ENCODE measurements at regions not wholly inside any gene's neighbourhood (a gene's known extent, or its start where the extent isn't known, plus 50 kb on each side); places are given as distances from the start of the nearest gene placed in this dataset.

GRCh38 chr2:3054066-3054465 lies 323.6 kb downstream of the EIPR1 start:
- no peak for DNase-seq (ENCODE audit: low spot score, unreplicated experiment)
- Mint-ChIP-seq H3K4me3 (ENCODE audit: low read depth) (no peak overlapping the region), H3K4me1 (ENCODE audit: low read depth) (no peaks in the 10 kb centered on the region), H3K9me3 (ENCODE audit: low read depth) (no peaks in the 10 kb centered on the region), H3K36me3 (ENCODE audit: insufficient read depth) (no peaks in the 10 kb centered on the region), H3K27me3 (no peaks in the 10 kb centered on the region), H3K27ac (no peak overlapping the region)
- TF ChIP-seq CTCF (IDR thresholded peaks at IDR 0.05; ENCODE audit: unreplicated experiment), result no peak

GRCh38 chr2:3051266-3051665 lies 326.4 kb downstream of the EIPR1 start:
- no peak for TF ChIP-seq CTCF (IDR thresholded peaks at IDR 0.05; ENCODE audit: unreplicated experiment)
- DNase-seq (ENCODE audit: low spot score, unreplicated experiment), result no peak
- Mint-ChIP-seq H3K9me3 (ENCODE audit: low read depth) (no peaks in the 10 kb centered on the region), H3K4me3 (ENCODE audit: low read depth) (no peak overlapping the region), H3K36me3 (ENCODE audit: insufficient read depth) (no peaks in the 10 kb centered on the region), H3K27me3 (no peaks in the 10 kb centered on the region), H3K4me1 (ENCODE audit: low read depth) (no peaks in the 10 kb centered on the region), H3K27ac (no peak overlapping the region)

- no peak overlapping the region for H3K27ac Mint-ChIP-seq
- H3K4me3 Mint-ChIP-seq (ENCODE audit: low read depth), result no peak overlapping the region
- no peaks in the 10 kb centered on the region for H3K9me3 Mint-ChIP-seq (ENCODE audit: low read depth)
- H3K36me3 Mint-ChIP-seq (ENCODE audit: insufficient read depth), result no peaks in the 10 kb centered on the region
- no peak for TF ChIP-seq CTCF (IDR thresholded peaks at IDR 0.05; ENCODE audit: unreplicated experiment)
- H3K4me1 Mint-ChIP-seq (ENCODE audit: low read depth), result no peaks in the 10 kb centered on the region
- DNase-seq (ENCODE audit: low spot score, unreplicated experiment), result no peak
- no peaks in the 10 kb centered on the region for H3K27me3 Mint-ChIP-seq
Measured at GRCh38 chr2:3046170-3046865, 331.3 kb downstream of the EIPR1 start.

- H3K4me1 Mint-ChIP-seq (ENCODE audit: low read depth), result no peaks in the 10 kb centered on the region
- no peak for TF ChIP-seq CTCF (IDR thresholded peaks at IDR 0.05; ENCODE audit: unreplicated experiment)
- no peaks in the 10 kb centered on the region for H3K9me3 Mint-ChIP-seq (ENCODE audit: low read depth)
- DNase-seq (ENCODE audit: low spot score, unreplicated experiment), result no peak
- H3K36me3 Mint-ChIP-seq (ENCODE audit: insufficient read depth), result no peaks in the 10 kb centered on the region
- no peak overlapping the region for H3K27ac Mint-ChIP-seq
- no peak overlapping the region for H3K4me3 Mint-ChIP-seq (ENCODE audit: low read depth)
- no peaks in the 10 kb centered on the region for H3K27me3 Mint-ChIP-seq
Measured at GRCh38 chr2:3045318-3045921, 332.2 kb downstream of the EIPR1 start.

- Mint-ChIP-seq H3K27me3 (no peaks in the 10 kb centered on the region), H3K36me3 (ENCODE audit: insufficient read depth) (no peaks in the 10 kb centered on the region), H3K9me3 (ENCODE audit: low read depth) (no peaks in the 10 kb centered on the region), H3K27ac (no peak overlapping the region), H3K4me1 (ENCODE audit: low read depth) (no peaks in the 10 kb centered on the region), H3K4me3 (ENCODE audit: low read depth) (no peak overlapping the region)
- no peak for DNase-seq (ENCODE audit: low spot score, unreplicated experiment)
- TF ChIP-seq CTCF (IDR thresholded peaks at IDR 0.05; ENCODE audit: unreplicated experiment), result no peak
Measured at GRCh38 chr2:3044587-3045317, 332.9 kb downstream of the EIPR1 start.

All from progenitor cell of endocrine pancreas (in vitro differentiated cells).